ENCODE measurements at regions not wholly inside any gene's neighbourhood (a gene's known extent, or its start where the extent isn't known, plus 50 kb on each side); places are given as distances from the start of the nearest gene placed in this dataset.
"Not testable (repeated sequence)": the region's sequence is repeated elsewhere in the genome, so short reads cannot be mapped to it uniquely, and the experiment has no call there.

DNA sequence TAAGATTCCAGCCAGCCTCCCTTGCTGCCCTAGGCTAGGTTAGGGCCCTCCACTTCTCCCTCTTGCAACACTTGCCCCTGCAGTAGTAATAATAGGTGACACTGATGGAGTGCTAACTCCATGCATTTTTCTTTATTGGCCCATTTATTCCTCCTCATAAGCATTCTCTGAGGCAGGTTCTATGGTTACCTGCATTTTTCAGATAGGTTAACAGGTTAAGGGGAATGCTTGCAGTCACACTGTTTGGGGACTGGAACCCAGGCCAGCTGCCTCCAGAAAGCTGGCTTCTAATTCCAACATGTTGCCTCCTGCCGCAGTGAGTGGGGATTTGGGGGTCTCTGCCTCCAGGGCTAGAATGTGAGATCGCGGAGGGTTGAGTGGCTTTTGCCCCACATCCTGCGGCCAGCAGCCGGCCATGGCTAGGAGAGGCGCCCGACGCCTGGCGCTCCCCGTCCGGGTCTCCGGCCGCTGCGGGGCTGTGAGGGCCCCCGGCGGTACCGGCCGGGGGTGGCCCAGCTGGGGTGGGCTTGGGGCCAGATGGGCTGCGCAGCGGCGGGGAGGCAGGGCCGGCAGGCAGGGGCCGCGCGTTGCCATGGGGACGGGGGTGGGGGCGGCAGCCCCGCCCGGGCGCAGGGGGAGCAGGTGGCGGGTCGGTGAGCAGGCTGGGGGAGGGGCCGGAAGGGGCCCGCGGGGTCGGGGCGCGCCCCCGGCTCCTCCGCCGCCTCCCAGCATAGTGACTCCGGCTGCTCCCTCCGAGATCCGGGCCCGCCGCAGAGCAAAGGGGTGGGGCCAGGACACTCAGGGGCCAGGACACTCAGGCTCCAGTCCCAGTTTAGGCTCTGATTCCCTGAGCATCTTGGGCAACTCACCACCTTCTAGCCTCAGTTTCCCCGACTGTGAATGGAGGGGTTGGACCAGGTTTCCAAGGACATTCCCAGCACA is 68.4 kb upstream of the SSBP3 start:
- DNase-seq (ENCODE audit: low read depth): no peak

DNA sequence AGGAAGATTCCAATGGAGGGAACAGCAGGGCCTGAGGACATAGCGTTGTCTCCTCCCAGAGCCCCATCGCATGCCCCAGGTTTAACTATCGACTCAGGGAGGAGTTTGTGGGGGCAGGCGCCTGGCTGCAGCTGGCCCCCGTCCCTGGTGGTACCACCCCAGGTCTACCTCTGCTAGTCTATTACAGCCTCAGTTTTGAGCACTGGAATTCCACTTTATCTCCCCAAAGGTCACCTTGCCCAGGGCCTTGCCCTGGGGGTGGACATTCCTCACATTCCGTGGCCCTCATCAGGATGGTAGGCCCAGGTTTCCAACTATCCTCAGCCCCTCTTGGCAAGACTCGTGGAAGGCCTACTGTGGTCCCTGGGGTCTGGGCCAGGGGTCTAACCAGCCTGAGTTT is 65.4 kb upstream of the SSBP3 start:
- DNase-seq (ENCODE audit: low read depth): no peak

DNA sequence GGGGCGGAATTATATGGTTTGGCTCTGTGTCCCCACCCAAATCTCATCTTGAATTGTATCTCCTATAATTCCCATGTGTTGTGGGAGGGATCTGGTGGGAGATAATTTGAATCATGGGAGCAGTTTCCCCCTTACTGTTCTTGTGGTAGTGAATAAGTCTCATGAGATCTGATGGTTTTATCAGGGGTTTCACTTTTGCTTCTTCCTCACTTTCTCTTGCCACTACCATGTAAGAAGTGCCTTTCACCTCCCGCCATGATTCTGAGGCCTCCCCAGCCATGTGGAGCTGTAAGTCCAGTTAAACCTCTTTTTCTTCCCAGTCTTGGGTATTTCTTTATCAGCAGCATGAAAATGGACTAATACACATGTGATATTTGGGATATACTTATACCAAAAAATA is 63.2 kb upstream of the SSBP3 start:
- DNase-seq (ENCODE audit: low read depth): not testable (repeated sequence)

- DNase-seq (ENCODE audit: low read depth): not testable (repeated sequence)
Measured at GRCh38 chr1:54468288-54469084, 62.3 kb upstream of the SSBP3 start.

DNA sequence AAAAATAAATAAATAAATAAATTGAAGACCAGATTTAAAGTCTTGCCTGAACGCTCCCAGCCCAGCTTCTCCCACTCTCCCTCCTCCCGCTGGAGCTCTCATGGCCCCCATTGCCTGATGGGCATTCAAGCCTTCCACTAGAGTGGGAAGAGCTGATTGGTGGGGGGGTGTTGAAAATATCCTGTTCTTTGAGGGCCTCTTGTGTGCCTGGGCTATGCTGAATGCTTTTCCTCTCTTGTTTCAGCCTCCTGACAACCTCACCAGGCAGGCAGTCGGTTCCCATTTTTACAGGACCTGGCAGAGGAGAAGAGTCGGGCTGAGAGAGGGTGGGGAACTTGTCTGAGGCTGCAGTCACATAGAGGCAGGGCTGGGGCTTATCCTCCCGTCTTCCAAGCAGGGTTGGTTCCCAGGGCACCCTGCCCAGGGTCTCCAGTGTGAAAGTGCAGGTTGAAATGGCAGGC is 59.2 kb upstream of the SSBP3 start:
- no peak for DNase-seq (ENCODE audit: low read depth)

DNA sequence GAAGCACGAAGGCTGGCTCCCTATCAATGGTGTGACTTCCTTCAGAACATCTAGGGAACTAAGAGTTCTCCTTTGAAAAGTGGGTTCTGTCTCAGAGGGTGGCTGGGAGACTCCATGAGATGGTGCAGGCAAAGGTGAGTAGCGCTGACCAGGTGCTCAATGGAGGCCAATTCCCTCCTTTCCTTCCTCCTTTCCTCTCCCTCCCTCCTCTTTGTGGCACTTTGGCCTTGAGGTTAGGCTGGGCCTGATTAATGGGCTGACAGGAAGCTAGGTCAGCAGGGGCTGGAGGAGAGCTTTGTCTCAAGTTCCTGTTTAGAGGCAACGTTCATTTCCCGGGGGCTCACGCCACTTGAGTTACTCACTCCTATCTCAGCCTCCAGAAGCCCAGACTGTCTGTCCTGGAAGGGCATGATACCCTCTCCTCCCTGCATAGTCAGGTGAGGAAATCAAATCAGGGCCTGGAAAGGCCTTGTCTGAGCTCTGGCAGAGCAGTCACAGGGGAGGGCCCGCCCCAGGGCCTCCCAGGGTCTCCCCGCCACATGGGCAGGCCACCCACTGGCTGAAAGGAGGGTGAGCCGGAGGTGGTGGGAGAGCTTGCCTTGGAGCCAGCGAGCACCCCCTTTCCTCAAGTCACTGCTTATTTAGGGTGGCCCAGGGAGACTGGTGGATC is 58.4 kb upstream of the SSBP3 start:
- DNase-seq (ENCODE audit: low read depth): no peak

DNA sequence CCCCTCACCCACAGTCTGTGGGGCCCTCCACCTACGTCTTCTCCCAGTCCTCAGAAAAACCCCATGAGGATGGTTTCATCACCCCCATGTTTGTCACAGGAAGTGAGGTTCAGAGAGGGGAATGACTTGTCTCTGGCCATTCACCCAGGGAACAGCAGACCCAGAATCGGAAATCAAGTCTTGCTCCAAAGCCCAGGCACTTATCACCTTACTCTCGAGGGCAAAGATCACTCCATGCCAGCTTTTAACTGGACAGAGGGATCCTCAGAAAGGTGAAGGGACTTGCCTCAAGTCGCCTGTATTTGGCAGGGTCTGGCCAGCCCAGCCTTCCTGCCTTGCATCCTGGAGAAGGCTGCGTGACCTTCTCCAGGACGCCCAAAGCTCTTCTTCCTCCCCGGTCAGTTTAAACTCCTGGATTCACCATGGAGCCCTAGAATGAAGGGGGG is 57.9 kb upstream of the SSBP3 start:
- no peak for DNase-seq (ENCODE audit: low read depth)

- no peak for DNase-seq (ENCODE audit: low read depth)
Measured at GRCh38 chr1:54463259-54464030, 57.3 kb upstream of the SSBP3 start.

DNA sequence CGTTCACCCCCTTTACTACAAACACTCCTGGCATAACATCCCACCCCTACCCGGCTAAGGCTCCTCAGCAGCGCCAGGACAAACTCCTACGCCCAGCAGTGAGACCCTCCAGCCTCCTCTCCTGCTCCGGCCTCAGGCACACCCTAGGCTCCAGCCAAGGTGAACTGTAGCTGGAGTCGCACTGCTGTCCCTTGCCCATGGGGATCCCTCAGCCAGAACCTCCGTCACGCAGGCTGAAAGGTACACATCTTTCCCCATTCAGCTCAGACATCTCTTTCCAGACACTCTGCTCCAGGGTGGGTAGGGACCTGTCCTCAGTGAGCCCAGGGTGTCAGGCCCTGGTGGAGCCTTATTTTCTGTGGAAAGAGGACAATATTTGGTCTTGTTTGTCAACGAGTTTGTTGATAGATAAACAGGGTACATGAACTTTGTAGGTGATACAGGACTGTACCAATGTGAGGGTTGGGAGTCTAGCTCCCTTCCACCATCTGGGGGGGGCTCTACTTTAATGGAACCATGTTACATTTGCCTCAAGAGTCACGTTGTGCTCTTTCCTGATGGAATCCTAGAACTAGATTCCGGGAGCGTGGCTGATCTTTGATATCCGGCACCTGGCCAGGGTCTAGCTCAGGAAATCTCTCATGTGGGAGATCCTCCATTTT is 56.5 kb upstream of the SSBP3 start:
- DNase-seq (ENCODE audit: low read depth): no peak

DNA sequence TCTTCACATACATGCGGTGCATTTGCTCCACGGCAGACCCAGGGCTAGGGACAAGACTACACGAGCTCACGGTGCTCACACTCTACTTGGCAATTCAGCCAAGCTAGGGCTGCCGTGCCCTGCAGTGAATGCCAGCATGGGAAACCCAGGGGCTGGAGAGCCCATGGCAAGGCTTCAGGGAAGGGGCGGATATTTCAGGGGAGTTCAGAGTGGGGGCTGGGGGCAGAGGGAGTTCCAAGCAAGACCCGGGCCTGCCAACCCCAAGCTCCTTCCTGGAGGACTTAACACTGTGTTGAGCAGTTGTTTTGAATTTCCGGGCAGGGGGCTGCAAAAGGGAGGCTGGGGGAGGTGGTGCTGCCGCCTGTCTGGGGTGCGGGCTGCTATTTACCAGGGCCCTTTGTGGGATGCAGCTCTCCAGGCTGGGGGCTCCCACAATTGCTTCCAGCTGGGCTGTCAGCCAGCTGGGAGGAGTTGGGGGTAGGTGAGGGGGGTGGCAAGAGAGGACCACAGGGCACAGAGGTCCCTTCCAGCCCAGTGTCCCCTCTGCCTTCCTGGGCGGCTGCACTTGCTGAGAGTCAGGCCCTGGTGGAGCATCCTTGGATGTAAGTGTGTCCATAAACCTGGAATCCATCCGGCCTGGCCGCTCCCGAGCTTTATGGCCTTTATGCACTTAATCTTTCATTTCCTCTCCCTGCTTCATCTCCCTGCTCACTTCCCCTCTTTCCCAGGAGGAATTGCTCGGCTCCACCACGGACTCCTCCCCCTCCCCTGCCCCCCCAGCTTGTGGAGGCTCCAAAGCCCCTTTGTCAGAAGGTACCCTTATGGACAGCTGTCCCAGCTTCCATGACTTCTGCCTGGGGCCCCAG is 55.8 kb upstream of the SSBP3 start:
- no peak for DNase-seq (ENCODE audit: low read depth)

DNA sequence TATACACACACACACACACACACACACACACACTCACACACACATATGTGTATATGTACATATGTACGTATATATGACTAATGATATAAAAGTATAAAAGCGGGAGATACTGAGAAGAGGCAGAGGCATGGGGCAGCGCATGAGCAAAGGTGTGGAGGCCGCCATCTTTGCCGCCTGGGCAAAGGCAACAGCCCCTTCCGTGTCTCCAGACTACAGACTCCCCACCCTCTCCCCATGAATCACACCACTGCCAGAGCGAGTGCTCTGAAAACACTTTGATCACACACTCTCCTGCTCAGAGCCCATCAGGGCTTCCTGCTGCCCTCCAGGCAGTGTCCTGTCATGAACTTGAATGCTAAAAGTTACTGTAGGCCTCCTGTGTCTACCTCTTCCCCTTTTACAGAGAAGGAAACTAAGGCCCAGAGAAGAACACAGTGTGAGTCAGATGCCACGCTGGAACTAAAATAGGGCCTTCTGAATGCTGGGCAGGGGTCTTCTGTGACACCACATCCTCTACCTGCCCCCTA is 54.7 kb upstream of the SSBP3 start:
- DNase-seq (ENCODE audit: low read depth): no peak

GRCh38 chr1:54460351-54460750 is 54.2 kb upstream of the SSBP3 start:
- DNase-seq (ENCODE audit: low read depth): peak; percentile 30

DNA sequence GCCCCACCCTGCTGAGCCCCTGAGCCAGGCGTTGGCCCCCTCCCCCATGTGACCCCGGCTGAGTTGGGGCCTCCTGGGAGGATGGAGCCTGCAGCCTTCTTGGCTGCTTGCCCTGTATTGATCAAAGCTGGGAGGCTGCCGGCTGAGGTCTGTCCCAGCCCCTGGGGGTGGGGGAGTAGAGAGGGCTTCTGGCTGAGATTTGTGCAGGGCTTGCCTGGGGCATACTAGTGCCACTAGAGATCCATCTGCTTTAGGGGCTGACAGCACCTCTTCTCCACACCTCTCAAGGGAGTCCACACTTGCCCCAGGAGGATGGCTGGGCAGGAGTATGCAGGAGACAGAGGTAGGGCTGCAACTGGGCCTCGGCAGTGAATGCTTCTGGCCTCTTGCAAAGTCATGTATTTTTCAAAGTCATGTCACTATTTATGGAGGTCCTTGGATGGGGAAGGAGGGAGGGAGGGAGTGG is 53.6 kb upstream of the SSBP3 start:
- no peak for DNase-seq (ENCODE audit: low read depth)

DNA sequence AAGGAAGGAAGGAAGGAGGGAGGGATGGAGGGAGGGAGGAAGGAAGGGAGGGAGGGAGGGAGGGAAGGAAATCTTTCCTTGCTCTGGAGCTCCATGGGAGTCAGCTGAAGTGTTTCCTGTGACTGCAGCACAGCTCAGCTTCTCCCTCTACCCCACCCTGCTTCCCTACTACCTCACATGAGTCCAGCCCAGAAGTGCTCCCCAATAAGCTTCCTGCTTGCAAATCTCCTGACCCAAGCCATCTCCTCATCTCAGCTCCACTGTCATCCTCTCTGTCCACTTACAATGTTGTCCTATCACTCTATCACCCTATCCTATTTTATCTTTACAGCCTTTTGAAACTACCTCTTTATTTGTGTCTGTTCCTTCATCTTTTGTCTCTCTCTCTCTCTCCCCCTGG is 52.9 kb upstream of the SSBP3 start:
- DNase-seq (ENCODE audit: low read depth): no peak

DNA sequence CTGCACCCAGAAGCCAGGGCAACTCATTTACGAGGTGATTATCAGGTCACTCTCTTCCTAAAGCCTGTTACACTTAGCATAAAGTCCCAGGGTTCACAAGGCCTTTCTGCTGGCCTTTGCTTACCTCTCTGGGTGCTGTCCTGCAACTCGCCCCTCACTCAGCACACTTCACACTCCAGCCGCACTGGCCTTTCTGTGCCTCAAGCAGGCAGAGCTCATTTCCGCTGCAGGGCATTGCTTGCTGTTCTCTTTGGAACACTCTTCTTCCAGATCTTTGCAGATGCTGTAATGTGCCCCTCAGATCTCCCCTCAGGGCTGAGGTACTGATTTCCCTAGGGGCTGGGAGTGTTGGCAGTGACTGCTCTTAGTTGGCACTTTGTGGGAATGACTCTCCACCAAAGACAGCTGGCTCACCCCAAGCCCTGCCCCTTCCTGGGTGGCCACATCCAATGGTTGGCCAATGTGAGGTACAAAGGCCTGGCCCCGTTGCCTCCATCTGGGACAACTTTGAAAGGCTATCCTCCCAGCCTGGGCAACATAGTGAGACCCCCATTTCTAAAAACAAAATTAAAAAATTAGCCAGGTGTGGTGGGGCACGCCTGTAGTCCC is 50.8 kb upstream of the SSBP3 start:
- DNase-seq (ENCODE audit: low read depth): no peak

GRCh38 chr1:54456361-54456760 is 50.2 kb upstream of the SSBP3 start:
- no peak for DNase-seq (ENCODE audit: low read depth)

Data from T-helper 22 cell (primary cell).